ENCODE measurements at regions not wholly inside any gene's neighbourhood (a gene's known extent, or its start where the extent isn't known, plus 50 kb on each side); places are given as distances from the start of the nearest gene placed in this dataset.
"Not testable (repeated sequence)": the region's sequence is repeated elsewhere in the genome, so short reads cannot be mapped to it uniquely, and the experiment has no call there.

- TF ChIP-seq, protein P1, sequence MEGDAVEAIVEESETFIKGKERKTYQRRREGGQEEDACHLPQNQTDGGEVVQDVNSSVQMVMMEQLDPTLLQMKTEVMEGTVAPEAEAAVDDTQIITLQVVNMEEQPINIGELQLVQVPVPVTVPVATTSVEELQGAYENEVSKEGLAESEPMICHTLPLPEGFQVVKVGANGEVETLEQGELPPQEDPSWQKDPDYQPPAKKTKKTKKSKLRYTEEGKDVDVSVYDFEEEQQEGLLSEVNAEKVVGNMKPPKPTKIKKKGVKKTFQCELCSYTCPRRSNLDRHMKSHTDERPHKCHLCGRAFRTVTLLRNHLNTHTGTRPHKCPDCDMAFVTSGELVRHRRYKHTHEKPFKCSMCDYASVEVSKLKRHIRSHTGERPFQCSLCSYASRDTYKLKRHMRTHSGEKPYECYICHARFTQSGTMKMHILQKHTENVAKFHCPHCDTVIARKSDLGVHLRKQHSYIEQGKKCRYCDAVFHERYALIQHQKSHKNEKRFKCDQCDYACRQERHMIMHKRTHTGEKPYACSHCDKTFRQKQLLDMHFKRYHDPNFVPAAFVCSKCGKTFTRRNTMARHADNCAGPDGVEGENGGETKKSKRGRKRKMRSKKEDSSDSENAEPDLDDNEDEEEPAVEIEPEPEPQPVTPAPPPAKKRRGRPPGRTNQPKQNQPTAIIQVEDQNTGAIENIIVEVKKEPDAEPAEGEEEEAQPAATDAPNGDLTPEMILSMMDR (IDR thresholded peaks at IDR 0.05; ENCODE audit: low read depth, low read length, poor library complexity, severe bottlenecking): not testable (repeated sequence)
- not testable (repeated sequence) for TF ChIP-seq EZH2phosphoT487 (IDR thresholded peaks at IDR 0.05; ENCODE audit: borderline replicate concordance, low read length)
These were observed 278.5 kb downstream of the SHOX start for GRCh38 chrX:909068-909467.

All from DOHH2 (cell line).